H9 (cell line): ENCODE measurements at regions not wholly inside any gene's neighbourhood (a gene's known extent, or its start where the extent isn't known, plus 50 kb on each side); places are given as distances from the start of the nearest gene placed in this dataset.

ENCODE experiments used
- DNase-seq: peaks from one replicate; pipeline ENCODE4 v3.0.0-alpha.2; 2017
- H2AFZ ChIP-seq: one replicate; pipeline ENCODE4 v1.6.1; 2013; ENCODE audit warnings: mild to moderate bottlenecking, low read length, control low read depth, moderate library complexity
- H2AK5ac ChIP-seq: 2 replicates; pipeline ENCODE4 v1.6.1; 2013; ENCODE audit warnings: low read length, control low read depth, mixed read lengths; ENCODE audit not compliant: insufficient read length
- H2BK120ac ChIP-seq: one replicate; pipeline ENCODE4 v1.6.1; 2013; ENCODE audit warnings: low read depth, mild to moderate bottlenecking, low read length, control low read depth, inconsistent platforms; ENCODE audit not compliant: poor library complexity, severe bottlenecking
- H2BK12ac ChIP-seq: 2 replicates; pipeline ENCODE4 v1.6.1; 2013; ENCODE audit warnings: low read length, control low read depth, mixed read lengths, low read depth; ENCODE audit not compliant: insufficient read length
- H2BK15ac ChIP-seq: 2 replicates; pipeline ENCODE4 v1.6.1; 2013; ENCODE audit warnings: low read depth, low read length, control low read depth
- H2BK20ac ChIP-seq: one replicate; pipeline ENCODE4 v1.6.1; 2013; ENCODE audit warnings: low read depth, mild to moderate bottlenecking, low read length, control low read depth, inconsistent platforms; ENCODE audit not compliant: poor library complexity, severe bottlenecking
- H2BK5ac ChIP-seq: 2 replicates; pipeline ENCODE4 v1.6.1; 2013; ENCODE audit warnings: low read length, control low read depth, mixed read lengths; ENCODE audit not compliant: insufficient read length
- H3K14ac ChIP-seq: 2 replicates; pipeline ENCODE4 v1.6.1; 2013; ENCODE audit warnings: low read length, control low read depth; ENCODE audit not compliant: insufficient read depth
- H3K18ac ChIP-seq: 2 replicates; pipeline ENCODE4 v1.6.1; 2013; ENCODE audit warnings: low read depth, mild to moderate bottlenecking, mixed read lengths, low read length, control low read depth; ENCODE audit not compliant: insufficient read length
- H3K23ac ChIP-seq: 2 replicates; pipeline ENCODE4 v1.6.1; 2013; ENCODE audit warnings: low read length, control low read depth, mixed read lengths, low read depth; ENCODE audit not compliant: insufficient read length
- H3K23me2 ChIP-seq: 2 replicates; pipeline ENCODE4 v1.6.1; 2013; ENCODE audit warnings: low read depth, mild to moderate bottlenecking, mixed read lengths, low read length, control low read depth; ENCODE audit not compliant: insufficient read length, poor library complexity, severe bottlenecking
- H3K27ac ChIP-seq: 2 replicates; pipeline ENCODE4 v1.5.1; 2013; ENCODE audit warnings: low read length, control low read depth, mixed read lengths, low read depth; ENCODE audit not compliant: insufficient read length
- H3K27me3 ChIP-seq: 2 replicates; pipeline ENCODE4 v1.6.1; 2013; ENCODE audit warnings: low read length, control low read depth, inconsistent platforms; ENCODE audit not compliant: insufficient read depth
- H3K4ac ChIP-seq: 2 replicates; pipeline ENCODE4 v1.6.1; 2013; ENCODE audit warnings: low read depth, mild to moderate bottlenecking, control low read depth, inconsistent platforms, low read length, moderate library complexity
- H3K4me1 ChIP-seq: 2 replicates; pipeline ENCODE4 v1.6.1; 2013; ENCODE audit warnings: low read length, control low read depth, inconsistent platforms; ENCODE audit not compliant: insufficient read depth
- H3K4me2 ChIP-seq: 2 replicates; pipeline ENCODE4 v1.6.1; 2013; ENCODE audit warnings: low read length, control low read depth, mixed read lengths; ENCODE audit not compliant: insufficient read length, insufficient read depth
- H3K56ac ChIP-seq: 2 replicates; pipeline ENCODE4 v1.6.1; 2013; ENCODE audit warnings: low read depth, mild to moderate bottlenecking, mixed read lengths, low read length, control low read depth; ENCODE audit not compliant: insufficient read length
- H3K79me1 ChIP-seq: 2 replicates; pipeline ENCODE4 v1.6.1; 2013; ENCODE audit warnings: low read depth, mild to moderate bottlenecking, moderate library complexity, low read length, control low read depth, inconsistent platforms; ENCODE audit not compliant: insufficient read depth, poor library complexity, severe bottlenecking
- H3K79me2 ChIP-seq: 2 replicates; pipeline ENCODE4 v1.6.1; 2013; ENCODE audit warnings: low read length, control low read depth, inconsistent platforms; ENCODE audit not compliant: insufficient read depth
- H3K9ac ChIP-seq: 2 replicates; pipeline ENCODE4 v1.6.1; 2013; ENCODE audit warnings: low read length, control low read depth, mixed read lengths; ENCODE audit not compliant: insufficient read length; ENCODE audit errors: extremely low read depth
- H3K9me3 ChIP-seq: one replicate; pipeline ENCODE4 v1.6.1; 2013; ENCODE audit warnings: low read depth, low read length, inconsistent platforms; ENCODE audit not compliant: control insufficient read depth
- H3T11ph ChIP-seq: one replicate; pipeline ENCODE4 v1.6.1; 2013; ENCODE audit warnings: mild to moderate bottlenecking, low read length, control low read depth, inconsistent platforms
- H4K20me1 ChIP-seq: one replicate; pipeline ENCODE4 v1.6.1; 2013; ENCODE audit not compliant: control insufficient read depth, insufficient read length, insufficient read depth
- H4K5ac ChIP-seq: 2 replicates; pipeline ENCODE4 v1.6.1; 2013; ENCODE audit warnings: low read depth, mild to moderate bottlenecking, mixed read lengths, low read length, control low read depth; ENCODE audit not compliant: insufficient read length
- H4K8ac ChIP-seq: replicated peaks from 2 replicates; pipeline ENCODE4 v1.6.1; 2013; ENCODE audit warnings: low read length, control low read depth, mixed read lengths, low read depth; ENCODE audit not compliant: insufficient read length
- H4K91ac ChIP-seq: 2 replicates; pipeline ENCODE4 v1.6.1; 2013; ENCODE audit warnings: low read depth, mild to moderate bottlenecking, moderate library complexity, mixed read lengths, low read length, control low read depth; ENCODE audit not compliant: insufficient read length
- H3K27ac Mint-ChIP-seq, 3 experiments: 2 replicates in 2 of 3; 3 replicates in 1 of 3; pipeline ENCODE4 v1.8.0; 2020 to 2021; ENCODE audit warnings: mixed read lengths in 3 of 3, mild to moderate bottlenecking in 1 of 3, moderate library complexity in 1 of 3
- H3K27me3 Mint-ChIP-seq: 2 replicates; pipeline ENCODE4 v1.8.0; 2021; ENCODE audit warnings: low read depth, mild to moderate bottlenecking, moderate library complexity, mixed read lengths
- H3K36me3 Mint-ChIP-seq, 3 experiments: 2 replicates in 2 of 3; 3 replicates in 1 of 3; pipeline ENCODE4 v1.8.0; 2020 to 2021; ENCODE audit warnings: low read depth in 3 of 3, mixed read lengths in 3 of 3; ENCODE audit not compliant: insufficient read depth in 1 of 3
- H3K4me1 Mint-ChIP-seq, 2 experiments: 2 replicates each; pipeline ENCODE4 v1.8.0; 2020; ENCODE audit warnings: mixed read lengths in 2 of 2
- H3K4me3 Mint-ChIP-seq, 2 experiments: 2 replicates in 1 of 2; 3 replicates in 1 of 2; pipeline ENCODE4 v1.8.0; 2020 to 2021; ENCODE audit warnings: mild to moderate bottlenecking in 2 of 2, mixed read lengths in 2 of 2, moderate library complexity in 1 of 2
- H3K9me3 Mint-ChIP-seq, 2 experiments: 2 replicates in 1 of 2; 3 replicates in 1 of 2; pipeline ENCODE4 v1.8.0; 2020; ENCODE audit warnings: mild to moderate bottlenecking in 2 of 2, mixed read lengths in 2 of 2, moderate library complexity in 1 of 2
- CTCF ChIP-seq: fragments of 200-600 bp; sonication (generic); conservative IDR thresholded peaks from 3 replicates; pipeline ENCODE4 v1.8.0; 2021; ENCODE audit warnings: antibody characterized with exemption, mild to moderate bottlenecking
- WGBS: extraction: QIAGEN DNeasy Blood & Tissue Kit; methylation state at CpG from one replicate; pipeline ENCODE4 v1.1.7; 2013; ENCODE audit warnings: missing lambda C conversion rate, low lambda C conversion rate, mixed read lengths; ENCODE audit not compliant: insufficient read length; ENCODE audit errors: extremely low coverage; 5-methylcytosine and 5-hydroxymethylcytosine counted together

- no peaks in the 10 kb centered on the region for H3K79me2 ChIP-seq
- no peak overlapping the region for H3K56ac ChIP-seq
- H3K14ac ChIP-seq = no peak overlapping the region
- H4K8ac ChIP-seq = no peak overlapping the region
- WGBS = no CpG with 5 or more reads among the region's 3 CpGs
- H2AK5ac ChIP-seq = no peak overlapping the region
- H3K4me1 ChIP-seq = no peaks in the 10 kb centered on the region
- H4K5ac ChIP-seq = no peak overlapping the region
- no peak overlapping the region for H2BK15ac ChIP-seq
- no peak overlapping the region for H3K4me3 Mint-ChIP-seq
- H3K9me3 ChIP-seq = no peaks in the 10 kb centered on the region
- H3K23me2 ChIP-seq = no peaks in the 10 kb centered on the region
- no peaks in the 10 kb centered on the region for H3K4me1 Mint-ChIP-seq
- no peak overlapping the region for H3T11ph ChIP-seq
- H3K4ac ChIP-seq = no peak overlapping the region
- peaks cover 9 to 11% of the 10 kb centered on the region in 2 experiments; a peak in 4 of 5 replicates for H3K9me3 Mint-ChIP-seq
- H3K27ac Mint-ChIP-seq = no peak overlapping the region
- no peaks in the 10 kb centered on the region for H3K27me3 Mint-ChIP-seq
- no peak overlapping the region for H2BK120ac ChIP-seq
- H3K27ac ChIP-seq = no peak overlapping the region
- H2BK20ac ChIP-seq = no peak overlapping the region
- no peak overlapping the region for H2AFZ ChIP-seq
- H3K18ac ChIP-seq = no peak overlapping the region
- peaks cover 0 to 9% (median 3%) of the 10 kb centered on the region in 3 experiments; a peak in 5 of 7 replicates for H3K36me3 Mint-ChIP-seq
- no peaks in the 10 kb centered on the region for H3K79me1 ChIP-seq
- no peak overlapping the region for H3K9ac ChIP-seq
- no peak overlapping the region for H2BK5ac ChIP-seq
- H4K91ac ChIP-seq = no peak overlapping the region
- no peaks in the 10 kb centered on the region for H4K20me1 ChIP-seq
- H3K4me2 ChIP-seq = no peak overlapping the region
- no peak overlapping the region for H3K23ac ChIP-seq
- H3K27me3 ChIP-seq = no peaks in the 10 kb centered on the region
- TF ChIP-seq CTCF = no peak
- no peak overlapping the region for H2BK12ac ChIP-seq
- DNase-seq = no peak
Measured at GRCh38 chr10:18738835-18739234, 79.6 kb downstream of the ARL5B start.
